Mucosa of descending colon (tissue), 3 donors: ENCODE measurements at regions not wholly inside any gene's neighbourhood (a gene's known extent, or its start where the extent isn't known, plus 50 kb on each side); places are given as distances from the start of the nearest gene placed in this dataset.

Experiments
- ATAC-seq: fragments of 200-7000 bp; cut with Tn5 transposase; one replicate; pipeline ENCODE4 v1.9.1; 2020; ENCODE audit warnings: mild to moderate bottlenecking, moderate library complexity
- DNase-seq, 3 donors: peaks; one replicate each; pipeline ENCODE4 v3.0.0-alpha.2; 2020
- H3K36me3 ChIP-seq: fragments of 200-600 bp; one replicate; pipeline ENCODE4 v1.8.0; 2021; ENCODE audit warnings: low read depth, mild to moderate bottlenecking
- H3K4me1 ChIP-seq: fragments of 200-600 bp; one replicate; pipeline ENCODE4 v1.8.0; 2021; ENCODE audit warnings: low read depth, mild to moderate bottlenecking
- H3K4me3 ChIP-seq: fragments of 200-600 bp; one replicate; pipeline ENCODE4 v1.8.0; 2021; ENCODE audit warnings: mild to moderate bottlenecking
- H3K9me3 ChIP-seq: fragments of 200-600 bp; one replicate; pipeline ENCODE4 v1.8.0; 2021; ENCODE audit warnings: mild to moderate bottlenecking
- intact Hi-C, 2 donors: fragments of 100-400 bp; cut with DNase I in 1 of 2; cut with micrococcal nuclease in 1 of 2; formaldehyde crosslinking; loops; one replicate each; pipeline versions ENCODE4 v1.11.0 to v1.11.1; 2022; cut with DNase I, micrococcal nuclease
- TF ChIP-seq, protein P1 (sequence below): fragments of 200-600 bp; IDR thresholded peaks from one replicate; pipeline ENCODE4 v1.8.0; 2022; ENCODE audit warnings: antibody characterized with exemption, mild to moderate bottlenecking
- donor health status: DM: no; HTN: no; CAD: no; lungs with moderate emphysema.
- donor health status: DM: no; HTN: no; CAD: no.
- donor health status: DM: no; HTN: yes; CAD: no.

DNA sequence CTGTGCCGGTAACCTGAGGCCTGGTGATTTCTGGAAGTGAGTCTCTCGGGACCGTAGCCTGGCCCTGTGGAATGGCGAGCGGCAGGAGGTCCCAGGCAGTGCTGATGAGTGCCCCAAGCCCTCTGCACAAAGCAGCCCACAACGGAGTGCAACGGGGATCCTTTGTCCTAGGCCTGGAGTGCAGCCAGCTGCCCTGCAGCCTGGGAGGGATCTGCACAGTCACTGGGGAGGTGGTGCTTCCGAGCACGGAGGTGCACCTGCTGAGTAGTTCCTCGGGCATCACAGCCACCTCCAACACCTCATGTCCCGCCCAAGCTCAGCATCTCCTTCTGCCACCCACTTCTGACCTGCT, 162.8 kb upstream of the ZMIZ1 start:
- intact Hi-C loops = no loop called here
- Histone ChIP-seq H3K4me1 (no peaks in the 10 kb centered on the region), H3K4me3 (no peak overlapping the region), H3K9me3 (no peaks in the 10 kb centered on the region), H3K36me3 (no peaks in the 10 kb centered on the region)
- DNase-seq (no peak), ATAC-seq (no peak)
- TF ChIP-seq, protein P1, sequence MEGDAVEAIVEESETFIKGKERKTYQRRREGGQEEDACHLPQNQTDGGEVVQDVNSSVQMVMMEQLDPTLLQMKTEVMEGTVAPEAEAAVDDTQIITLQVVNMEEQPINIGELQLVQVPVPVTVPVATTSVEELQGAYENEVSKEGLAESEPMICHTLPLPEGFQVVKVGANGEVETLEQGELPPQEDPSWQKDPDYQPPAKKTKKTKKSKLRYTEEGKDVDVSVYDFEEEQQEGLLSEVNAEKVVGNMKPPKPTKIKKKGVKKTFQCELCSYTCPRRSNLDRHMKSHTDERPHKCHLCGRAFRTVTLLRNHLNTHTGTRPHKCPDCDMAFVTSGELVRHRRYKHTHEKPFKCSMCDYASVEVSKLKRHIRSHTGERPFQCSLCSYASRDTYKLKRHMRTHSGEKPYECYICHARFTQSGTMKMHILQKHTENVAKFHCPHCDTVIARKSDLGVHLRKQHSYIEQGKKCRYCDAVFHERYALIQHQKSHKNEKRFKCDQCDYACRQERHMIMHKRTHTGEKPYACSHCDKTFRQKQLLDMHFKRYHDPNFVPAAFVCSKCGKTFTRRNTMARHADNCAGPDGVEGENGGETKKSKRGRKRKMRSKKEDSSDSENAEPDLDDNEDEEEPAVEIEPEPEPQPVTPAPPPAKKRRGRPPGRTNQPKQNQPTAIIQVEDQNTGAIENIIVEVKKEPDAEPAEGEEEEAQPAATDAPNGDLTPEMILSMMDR = no peak

DNA sequence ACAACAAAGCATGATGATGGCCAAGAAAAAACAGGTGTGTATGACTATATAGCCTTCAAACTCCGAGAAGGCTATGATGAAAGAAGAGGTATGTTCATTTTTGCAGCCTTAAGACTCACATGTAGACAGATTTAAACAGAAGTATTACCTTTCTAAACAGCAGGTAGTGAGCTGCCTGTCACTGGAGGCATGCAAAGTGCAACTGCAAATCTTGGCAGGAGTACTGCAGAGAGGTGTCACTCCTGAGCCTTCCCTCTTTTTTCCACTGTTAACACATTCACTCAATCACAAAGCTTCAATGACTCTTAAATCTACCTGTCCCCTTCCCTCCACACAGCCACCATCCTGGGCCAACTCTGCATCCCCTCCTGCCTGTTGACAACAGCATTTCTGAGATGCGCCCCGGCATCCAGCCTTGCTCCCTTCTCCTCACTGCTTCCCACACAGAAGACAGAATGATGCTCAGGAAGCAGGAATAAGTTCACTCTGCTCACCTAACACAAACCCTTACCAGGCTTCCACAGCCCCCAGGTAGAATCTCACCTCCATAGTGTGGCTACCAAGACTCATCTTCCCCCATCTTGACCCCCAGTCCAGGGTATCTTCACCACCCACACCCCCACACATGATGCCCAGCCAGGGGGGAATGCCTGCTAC, 161.9 kb upstream of the ZMIZ1 start:
- H3K36me3 ChIP-seq = no peaks in the 10 kb centered on the region
- no peaks in the 10 kb centered on the region for H3K9me3 ChIP-seq
- intact Hi-C loops = no loop called here
- no peak overlapping the region for H3K4me3 ChIP-seq
- H3K4me1 ChIP-seq = no peaks in the 10 kb centered on the region
- TF ChIP-seq, protein P1 = no peak
- ATAC-seq (no peak), DNase-seq (no peak)

DNA sequence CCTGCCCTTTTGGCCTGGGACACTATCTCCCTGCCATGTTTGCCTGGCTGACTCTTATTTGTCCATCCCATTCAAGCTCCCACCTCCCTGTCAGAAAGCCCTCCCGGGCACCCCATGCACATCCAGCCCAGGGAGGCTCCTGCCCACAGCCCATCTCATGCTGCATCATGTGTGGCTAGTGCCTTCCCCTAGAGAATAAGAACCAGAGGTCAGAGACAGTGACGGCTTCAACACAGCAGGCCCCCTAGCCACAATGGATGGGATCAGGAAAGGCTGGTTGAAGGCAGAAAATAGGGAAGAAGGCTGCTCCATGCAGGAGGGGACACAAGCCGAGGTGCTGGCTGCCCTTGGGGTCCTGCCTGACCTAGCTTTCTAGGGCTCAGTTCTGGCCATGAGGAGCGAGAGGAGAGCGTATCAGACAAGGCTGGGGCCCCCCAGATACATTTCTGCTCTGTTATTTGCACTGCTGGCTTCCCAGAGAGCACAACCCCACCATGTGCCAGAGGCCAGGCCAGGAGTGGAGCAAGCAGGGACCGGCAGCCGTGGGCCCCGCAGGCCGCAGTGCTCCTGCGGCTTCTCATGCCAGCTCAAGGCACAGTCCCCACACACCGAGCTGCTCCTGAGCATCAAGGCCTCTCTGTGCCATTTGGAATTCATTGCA, 161.1 kb upstream of the ZMIZ1 start:
- no peaks in the 10 kb centered on the region for H3K36me3 ChIP-seq
- no peaks in the 10 kb centered on the region for H3K9me3 ChIP-seq
- DNase-seq (no peak), ATAC-seq (no peak)
- no peaks in the 10 kb centered on the region for H3K4me1 ChIP-seq
- H3K4me3 ChIP-seq = no peak overlapping the region
- TF ChIP-seq, protein P1 = no peak
- intact Hi-C loops = no loop called here

GRCh38 chr10:78909221-78909620, 159.5 kb upstream of the ZMIZ1 start:
- intact Hi-C loops = no loop called here
- no peak for DNase-seq
- no peaks in the 10 kb centered on the region for H3K36me3 ChIP-seq
- peaks cover 12% of the 10 kb centered on the region for H3K4me1 ChIP-seq
- no peak overlapping the region for H3K4me3 ChIP-seq
- no peaks in the 10 kb centered on the region for H3K9me3 ChIP-seq
- no peak for ATAC-seq
- TF ChIP-seq, protein P1 = no peak

- no peak overlapping the region for H3K4me3 ChIP-seq
- TF ChIP-seq, protein P1 = no peak
- H3K4me1 ChIP-seq = peaks cover 14% of the 10 kb centered on the region
- ATAC-seq (no peak), DNase-seq (no peak)
- H3K36me3 ChIP-seq = no peaks in the 10 kb centered on the region
- intact Hi-C loops = no loop called here
- no peaks in the 10 kb centered on the region for H3K9me3 ChIP-seq
These were observed 158.7 kb upstream of the ZMIZ1 start for GRCh38 chr10:78910021-78910420.
